Nephron progenitor cell (in vitro differentiated cells): ENCODE measurements at regions not wholly inside any gene's neighbourhood (a gene's known extent, or its start where the extent isn't known, plus 50 kb on each side); places are given as distances from the start of the nearest gene placed in this dataset.

Experiments used
- DNase-seq: peaks from one replicate; pipeline ENCODE4 v3.0.0; 2021
- H3K27ac Mint-ChIP-seq: 2 replicates; pipeline ENCODE4 v1.8.0; 2021; ENCODE audit warnings: mild to moderate bottlenecking, moderate library complexity, mixed read lengths
- H3K27me3 Mint-ChIP-seq: 2 replicates; pipeline ENCODE4 v1.8.0; 2021; ENCODE audit warnings: mild to moderate bottlenecking, low read depth, mixed read lengths; ENCODE audit not compliant: poor library complexity
- H3K36me3 Mint-ChIP-seq: 2 replicates; pipeline ENCODE4 v1.8.0; 2021; ENCODE audit warnings: low read depth, mixed read lengths
- H3K4me1 Mint-ChIP-seq: 2 replicates; pipeline ENCODE4 v1.8.0; 2021; ENCODE audit warnings: mixed read lengths
- H3K4me3 Mint-ChIP-seq: 2 replicates; pipeline ENCODE4 v1.8.0; 2021; ENCODE audit warnings: mild to moderate bottlenecking, moderate library complexity, mixed read lengths
- H3K9me3 Mint-ChIP-seq: 2 replicates; pipeline ENCODE4 v1.8.0; 2021; ENCODE audit warnings: mild to moderate bottlenecking, moderate library complexity, mixed read lengths
- TF ChIP-seq, protein P1 (sequence below): fragments of 200-600 bp; sonication (generic); IDR thresholded peaks from 2 replicates; pipeline ENCODE4 v1.5.0; 2021; ENCODE audit warnings: antibody characterized with exemption

DNA sequence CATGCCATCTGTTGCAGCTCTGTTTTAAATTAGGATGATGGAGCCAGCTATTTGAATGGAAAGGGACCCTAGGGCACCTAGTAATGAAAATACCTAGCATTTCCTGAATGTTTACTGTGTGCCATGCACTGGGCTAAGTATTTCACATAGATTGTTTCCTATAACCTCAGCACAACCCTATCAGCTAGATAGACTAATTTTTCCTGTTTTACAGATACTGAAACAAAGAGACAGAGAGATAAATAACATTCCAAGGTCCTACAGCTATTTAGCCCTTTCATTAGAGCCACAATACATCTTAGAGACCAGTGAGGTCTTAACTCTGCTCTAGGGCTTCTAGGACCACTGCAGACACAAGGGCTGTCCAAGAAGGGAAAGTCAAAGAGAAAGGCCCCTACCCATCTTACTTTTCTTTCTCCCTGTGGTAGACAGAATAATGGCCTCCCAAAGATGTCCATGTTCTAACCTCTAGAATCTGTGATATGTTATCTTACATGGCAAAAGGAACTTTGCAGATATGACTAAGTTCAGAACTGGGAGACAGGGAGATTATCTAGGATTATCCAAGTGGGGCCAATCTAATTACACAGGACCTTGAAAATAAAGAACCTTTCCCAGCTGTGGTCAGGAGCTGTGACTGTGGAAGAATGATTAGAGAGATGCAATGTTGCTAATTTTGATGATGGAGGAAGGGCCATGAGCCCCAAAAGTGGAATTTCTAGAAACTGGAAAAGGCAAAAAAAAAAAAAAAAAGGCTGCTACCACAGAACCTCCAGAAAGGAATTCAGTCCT, 157.0 kb downstream of the CCDC34 start:
- no peak for DNase-seq
- Mint-ChIP-seq H3K4me1 (peaks cover 63% of the 10 kb centered on the region), H3K27me3 (no peaks in the 10 kb centered on the region), H3K4me3 (no peak overlapping the region), H3K36me3 (peaks cover 30% of the 10 kb centered on the region), H3K27ac (peak overlapping the region; percentile 53), H3K9me3 (peaks cover 4% of the 10 kb centered on the region)
- TF ChIP-seq, protein P1, sequence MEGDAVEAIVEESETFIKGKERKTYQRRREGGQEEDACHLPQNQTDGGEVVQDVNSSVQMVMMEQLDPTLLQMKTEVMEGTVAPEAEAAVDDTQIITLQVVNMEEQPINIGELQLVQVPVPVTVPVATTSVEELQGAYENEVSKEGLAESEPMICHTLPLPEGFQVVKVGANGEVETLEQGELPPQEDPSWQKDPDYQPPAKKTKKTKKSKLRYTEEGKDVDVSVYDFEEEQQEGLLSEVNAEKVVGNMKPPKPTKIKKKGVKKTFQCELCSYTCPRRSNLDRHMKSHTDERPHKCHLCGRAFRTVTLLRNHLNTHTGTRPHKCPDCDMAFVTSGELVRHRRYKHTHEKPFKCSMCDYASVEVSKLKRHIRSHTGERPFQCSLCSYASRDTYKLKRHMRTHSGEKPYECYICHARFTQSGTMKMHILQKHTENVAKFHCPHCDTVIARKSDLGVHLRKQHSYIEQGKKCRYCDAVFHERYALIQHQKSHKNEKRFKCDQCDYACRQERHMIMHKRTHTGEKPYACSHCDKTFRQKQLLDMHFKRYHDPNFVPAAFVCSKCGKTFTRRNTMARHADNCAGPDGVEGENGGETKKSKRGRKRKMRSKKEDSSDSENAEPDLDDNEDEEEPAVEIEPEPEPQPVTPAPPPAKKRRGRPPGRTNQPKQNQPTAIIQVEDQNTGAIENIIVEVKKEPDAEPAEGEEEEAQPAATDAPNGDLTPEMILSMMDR: no peak

DNA sequence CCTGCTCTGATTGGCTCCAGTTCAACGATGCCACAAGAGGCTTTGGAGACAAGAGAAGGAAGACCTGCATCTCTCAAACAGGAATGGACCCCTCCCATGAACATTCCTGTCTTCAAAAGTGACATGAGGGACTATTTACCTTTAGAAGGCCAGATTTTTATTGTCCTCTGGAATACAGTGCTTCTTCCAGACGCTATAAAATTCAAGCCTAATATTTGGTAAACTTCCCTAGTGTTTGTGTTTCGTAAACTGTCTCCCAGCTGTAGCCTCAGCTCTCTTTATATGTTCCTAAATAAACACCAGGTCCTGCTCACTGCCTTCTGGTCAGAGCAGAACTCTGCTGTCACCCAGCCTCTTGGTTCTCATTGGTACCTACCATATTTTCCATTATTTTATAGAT, 157.8 kb downstream of the CCDC34 start:
- H3K36me3 Mint-ChIP-seq: peaks cover 26% of the 10 kb centered on the region
- no peak overlapping the region for H3K4me3 Mint-ChIP-seq
- TF ChIP-seq, protein P1: no peak
- DNase-seq: no peak
- peaks cover 4% of the 10 kb centered on the region for H3K9me3 Mint-ChIP-seq
- H3K4me1 Mint-ChIP-seq: peaks cover 70% of the 10 kb centered on the region
- H3K27ac Mint-ChIP-seq: peak overlapping the region; percentile 85
- no peaks in the 10 kb centered on the region for H3K27me3 Mint-ChIP-seq

- no peak overlapping the region for H3K4me3 Mint-ChIP-seq
- DNase-seq: peak; percentile 18
- H3K4me1 Mint-ChIP-seq: peaks cover 74% of the 10 kb centered on the region
- H3K36me3 Mint-ChIP-seq: peaks cover 23% of the 10 kb centered on the region
- peak overlapping the region; percentile 20 for H3K27ac Mint-ChIP-seq
- H3K27me3 Mint-ChIP-seq: no peaks in the 10 kb centered on the region
- TF ChIP-seq, protein P1: no peak
- H3K9me3 Mint-ChIP-seq: peaks cover 4% of the 10 kb centered on the region
These were observed 158.5 kb downstream of the CCDC34 start for GRCh38 chr11:27204529-27204928.

GRCh38 chr11:27203077-27203647, 159.9 kb downstream of the CCDC34 start:
- TF ChIP-seq, protein P1: no peak
- Mint-ChIP-seq H3K4me1 (peaks cover 74% of the 10 kb centered on the region), H3K27me3 (no peaks in the 10 kb centered on the region), H3K4me3 (no peak overlapping the region), H3K9me3 (peaks cover 4% of the 10 kb centered on the region), H3K36me3 (peaks cover 12% of the 10 kb centered on the region), H3K27ac (peak overlapping the region; percentile 91)
- no peak for DNase-seq

- DNase-seq: peak; percentile 69
- Mint-ChIP-seq H3K9me3 (no peaks in the 10 kb centered on the region), H3K36me3 (no peaks in the 10 kb centered on the region), H3K4me1 (peaks cover 61% of the 10 kb centered on the region), H3K27ac (peak overlapping the region; percentile 91), H3K4me3 (peak overlapping the region; percentile 29), H3K27me3 (no peaks in the 10 kb centered on the region)
- TF ChIP-seq, protein P1: no peak
These were observed 161.1 kb downstream of the BBOX1 start for GRCh38 chr11:27201454-27202302.
